ENCODE measurements at regions not wholly inside any gene's neighbourhood (a gene's known extent, or its start where the extent isn't known, plus 50 kb on each side); places are given as distances from the start of the nearest gene placed in this dataset.

DNA sequence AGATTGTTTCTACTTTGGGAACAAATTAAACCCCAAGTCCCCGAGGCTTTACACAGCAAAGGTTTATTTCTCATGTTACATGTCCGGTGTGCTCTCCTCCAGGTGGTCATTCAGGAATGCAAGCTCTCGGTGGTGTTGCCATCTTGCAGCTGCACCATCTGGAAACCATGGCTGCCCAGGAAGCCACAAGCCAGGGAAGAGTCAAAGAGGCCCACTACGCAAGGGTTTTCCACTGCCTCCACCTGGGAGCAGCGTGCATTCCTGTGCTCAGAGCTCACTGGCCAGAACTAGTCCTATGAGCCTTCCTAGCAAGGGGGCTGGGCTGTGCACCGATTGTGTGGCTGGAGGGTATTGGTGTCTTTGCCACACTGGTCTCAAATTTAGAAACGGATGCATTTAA, 128.8 kb upstream of the FOXF1 start:
- no peak for DNase-seq (ENCODE audit: low read depth in 2 of 2)

DNA sequence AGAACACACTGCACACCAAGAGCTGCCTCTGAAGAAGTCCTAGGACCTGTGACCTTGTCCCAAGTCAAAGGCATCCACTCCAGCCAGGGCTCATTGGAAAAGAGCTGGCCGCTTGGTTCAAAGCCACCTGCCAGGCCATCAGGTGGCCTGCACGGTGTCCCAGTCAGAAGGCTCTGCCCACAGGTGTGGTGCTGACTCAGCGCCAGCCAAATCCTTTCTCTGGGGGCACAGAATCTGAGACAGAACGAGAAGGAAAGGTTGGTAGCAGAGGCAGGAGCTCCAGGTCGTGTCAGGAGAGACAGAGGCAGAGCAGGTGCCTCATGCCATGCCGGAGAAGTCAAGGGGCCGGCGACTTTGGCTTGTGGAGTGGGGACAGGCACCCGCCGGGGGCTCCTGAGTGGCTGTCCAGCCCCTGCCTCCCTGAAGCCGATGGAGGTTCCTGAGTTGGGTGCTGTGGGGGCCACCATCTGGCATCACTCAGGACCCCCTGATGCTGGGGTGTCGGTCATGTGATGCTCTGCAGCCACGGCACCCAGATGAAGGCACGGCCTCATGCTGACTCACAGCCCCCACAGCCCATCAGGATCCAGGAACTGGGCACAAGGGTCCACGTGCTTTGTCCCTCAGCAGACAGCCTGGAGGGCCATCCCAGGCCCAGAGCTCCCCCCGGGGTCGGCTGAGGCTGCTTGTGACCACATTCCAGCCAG, 128.1 kb upstream of the FOXF1 start:
- no peak for DNase-seq (ENCODE audit: low read depth in 2 of 2)

DNA sequence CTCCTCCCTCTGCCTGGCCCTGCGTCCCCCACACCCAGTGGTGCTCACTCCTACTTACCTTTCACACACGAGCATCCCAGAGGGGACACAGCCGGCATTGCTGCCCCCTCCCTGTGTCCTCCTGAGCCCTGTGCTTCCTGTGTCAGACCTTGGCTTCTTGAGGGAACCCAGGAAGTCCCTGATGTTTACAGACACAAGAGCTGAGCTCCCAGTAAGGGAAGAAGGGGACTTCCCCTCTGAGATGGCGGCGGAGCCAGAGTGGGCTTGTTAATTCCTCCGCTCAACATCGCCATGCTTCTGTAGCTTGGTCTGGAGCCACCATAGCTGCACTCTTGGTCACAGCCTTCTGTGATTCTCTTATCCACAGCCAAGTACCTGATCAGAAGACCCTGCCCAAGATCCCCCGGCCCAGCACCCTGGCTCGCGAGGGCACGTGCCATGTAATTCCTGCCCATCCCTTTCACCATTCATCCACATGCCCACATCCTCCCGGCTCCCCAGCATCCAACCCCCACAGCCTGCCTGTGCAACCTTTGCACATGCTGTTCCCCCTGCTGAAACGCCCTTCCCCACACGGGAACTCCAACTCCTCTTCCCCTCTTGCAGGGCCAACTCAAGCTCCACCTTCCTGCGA, 127.4 kb upstream of the FOXF1 start:
- no peak for DNase-seq (ENCODE audit: low read depth in 2 of 2)

DNA sequence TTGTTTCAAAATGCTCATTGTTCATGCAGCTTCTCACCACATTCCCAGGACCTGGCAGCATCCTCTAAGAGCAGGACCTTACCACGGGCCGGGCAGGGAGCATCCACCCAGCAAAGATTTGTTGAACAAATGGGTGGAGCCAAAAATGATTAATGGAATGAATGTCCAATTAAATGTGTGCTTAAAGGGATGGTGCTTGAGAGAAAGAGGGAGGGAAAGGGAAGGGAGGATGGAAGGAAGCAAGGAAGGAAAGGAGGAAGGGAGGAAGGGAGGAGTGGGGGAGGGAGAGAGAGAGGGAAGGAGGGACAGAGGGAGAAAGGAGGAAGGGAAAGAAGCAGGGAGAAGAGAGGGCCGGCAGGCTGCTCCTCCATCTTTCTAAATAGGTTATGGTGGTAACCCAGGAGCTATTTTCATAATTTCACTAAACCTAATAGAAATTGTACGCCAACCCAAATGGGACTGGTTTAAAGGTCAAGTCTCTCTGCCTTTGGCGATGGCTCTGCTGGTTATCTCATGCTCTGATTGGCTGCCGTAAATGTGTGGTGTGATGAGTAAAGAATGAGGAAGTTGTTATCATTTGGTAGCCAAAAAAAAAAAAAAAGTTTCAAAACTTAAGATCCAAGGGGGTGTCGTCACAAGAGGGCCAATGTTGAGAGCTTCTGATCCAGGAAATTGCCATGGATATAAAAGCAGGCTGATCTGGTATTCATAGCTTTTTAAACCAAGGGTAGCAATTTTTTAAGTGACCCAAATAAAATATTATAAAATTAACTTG, 126.7 kb upstream of the FOXF1 start:
- DNase-seq (ENCODE audit: low read depth in 2 of 2) = no peak

DNA sequence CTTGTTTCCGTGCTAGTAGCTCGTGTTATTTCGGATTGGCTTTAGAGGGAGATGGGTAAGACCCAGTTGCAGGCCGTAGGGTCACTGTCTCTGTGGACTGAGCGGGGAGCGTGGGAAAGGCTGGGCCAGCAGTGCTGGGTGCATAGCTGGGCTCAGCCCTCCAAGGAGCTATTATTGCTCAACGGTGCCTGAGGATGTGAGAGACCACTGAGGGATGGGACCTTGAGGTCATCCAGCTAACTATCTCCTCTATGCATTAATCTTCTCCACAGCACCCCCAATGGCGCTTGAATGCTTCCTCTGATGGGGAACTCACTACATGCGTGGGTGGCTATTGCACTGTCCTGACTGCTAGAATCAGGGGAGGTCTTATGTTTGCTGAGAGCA, 126.1 kb upstream of the FOXF1 start:
- DNase-seq (ENCODE audit: low read depth in 2 of 2) = no peak

DNA sequence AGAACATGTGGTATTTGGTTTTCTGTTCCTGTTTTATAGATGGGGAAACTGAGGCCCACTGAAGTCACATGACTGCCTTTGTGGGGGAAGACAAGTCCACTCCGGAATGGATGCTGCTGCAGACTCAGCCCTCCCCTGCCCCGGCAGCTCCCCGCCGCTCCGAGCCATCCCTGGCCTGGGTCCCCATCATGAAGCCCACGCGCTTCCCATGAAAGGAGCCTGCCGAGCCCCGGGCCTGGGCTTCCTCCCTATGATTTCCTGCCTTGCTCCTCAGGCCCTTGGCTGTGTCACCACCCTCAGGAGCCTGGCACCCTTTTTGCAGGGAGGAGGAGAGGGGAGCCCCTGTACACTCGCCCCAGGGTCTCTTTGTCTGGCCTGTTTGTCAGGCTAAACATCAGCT, 125.3 kb upstream of the FOXF1 start:
- DNase-seq (ENCODE audit: low read depth in 2 of 2) = no peak

DNA sequence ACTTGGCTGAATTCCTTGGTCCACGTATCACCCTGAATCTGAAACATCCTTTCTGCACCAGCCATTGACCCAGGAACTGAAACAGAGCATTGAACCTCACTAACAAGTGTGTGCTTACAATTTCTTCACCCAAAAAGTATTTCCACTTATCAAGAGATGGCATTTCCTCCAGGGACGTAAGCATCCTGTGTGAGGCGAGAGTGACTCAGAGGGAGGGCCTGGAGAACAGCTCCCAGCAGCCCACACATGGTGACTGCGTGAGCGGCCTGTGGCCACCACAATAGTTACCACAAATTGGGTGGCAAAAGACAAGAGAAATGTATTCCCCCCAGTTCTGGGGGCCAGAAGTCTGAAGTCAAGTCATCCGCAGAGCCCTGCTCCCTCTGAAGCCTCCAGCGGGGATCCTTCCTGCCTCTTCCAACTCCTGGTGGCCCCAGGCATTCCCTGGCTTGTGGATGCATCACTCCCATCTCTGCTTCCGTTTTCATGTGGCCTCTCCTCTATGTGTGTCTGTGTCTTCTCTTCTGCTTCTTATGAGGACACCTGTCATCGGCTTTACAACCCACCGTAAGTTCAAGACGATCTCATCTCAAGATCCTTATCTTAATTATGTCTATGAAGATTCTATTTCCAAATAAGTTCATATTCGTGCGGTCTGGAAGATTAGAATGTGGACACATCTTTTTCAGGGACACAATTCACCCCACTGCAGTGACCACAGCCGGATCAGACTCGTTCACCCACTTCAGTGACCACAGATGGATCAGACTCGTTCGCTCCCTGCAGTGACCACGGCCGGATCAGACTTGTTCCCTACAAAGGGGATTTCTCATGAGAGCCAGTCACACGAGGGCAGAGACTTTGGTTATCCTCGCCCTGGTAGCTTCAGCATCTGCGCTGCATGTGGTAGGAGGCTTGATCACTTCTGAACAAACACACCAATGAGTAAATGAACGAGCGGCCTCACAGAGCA, 122.6 kb upstream of the FOXF1 start:
- peak in 1 of 2 donors; percentile 1 for DNase-seq (ENCODE audit: low read depth in 2 of 2)

DNA sequence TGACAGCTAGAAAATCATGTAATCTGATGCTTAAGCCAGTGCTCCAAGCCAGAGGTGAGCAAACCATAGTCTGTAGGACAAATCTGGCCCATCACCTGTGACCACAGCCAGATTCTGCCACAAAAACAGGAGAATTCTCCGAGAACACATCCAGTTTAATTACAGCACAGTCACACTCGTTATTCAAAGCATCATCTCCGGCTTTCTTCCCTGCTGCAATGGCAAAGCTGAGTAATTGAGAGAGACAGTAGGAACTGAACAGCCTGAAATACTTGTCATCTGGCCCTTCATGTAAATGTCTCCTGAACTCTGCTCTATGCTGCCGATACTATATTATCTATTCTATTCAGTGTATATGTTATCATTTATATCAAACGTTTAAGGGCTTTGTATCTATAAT, 121.4 kb upstream of the FOXF1 start:
- DNase-seq (ENCODE audit: low read depth in 2 of 2) = no peak

DNA sequence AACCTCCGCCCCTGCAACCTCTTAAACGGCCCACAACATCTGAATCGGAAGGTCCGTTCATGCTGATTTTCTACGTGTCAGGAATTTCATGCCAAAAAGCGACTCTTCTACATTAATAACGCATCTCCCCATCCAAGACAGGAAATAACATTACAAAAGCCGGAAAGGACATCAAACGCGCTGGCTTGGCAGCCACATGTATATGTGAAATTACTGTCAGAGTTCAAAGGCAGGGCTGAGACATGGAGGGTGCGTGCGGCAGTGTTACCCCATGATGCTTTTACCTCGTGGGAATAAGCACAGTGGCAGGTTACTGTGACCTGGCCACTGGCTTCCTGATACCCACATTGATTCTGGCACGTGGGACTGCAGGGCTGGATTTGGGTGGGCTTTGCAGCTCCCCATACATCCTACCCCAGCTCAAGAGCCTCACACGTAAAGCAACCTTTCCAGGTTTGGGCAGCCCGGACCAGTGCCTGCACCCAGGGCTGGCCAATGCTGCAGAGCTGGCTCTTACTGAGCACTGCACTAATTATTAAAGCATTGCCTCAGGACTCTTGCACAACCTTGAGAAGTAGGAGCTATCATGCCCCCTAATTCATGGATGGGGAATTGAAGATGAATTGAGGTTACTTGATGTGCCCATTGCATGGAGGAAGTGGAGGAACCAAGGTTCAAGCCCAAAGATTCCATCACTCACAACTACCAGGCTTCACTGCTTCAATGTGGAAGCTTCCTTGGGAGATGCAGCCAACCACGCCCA, 120.6 kb upstream of the FOXF1 start:
- DNase-seq (ENCODE audit: low read depth in 2 of 2) = no peak

DNA sequence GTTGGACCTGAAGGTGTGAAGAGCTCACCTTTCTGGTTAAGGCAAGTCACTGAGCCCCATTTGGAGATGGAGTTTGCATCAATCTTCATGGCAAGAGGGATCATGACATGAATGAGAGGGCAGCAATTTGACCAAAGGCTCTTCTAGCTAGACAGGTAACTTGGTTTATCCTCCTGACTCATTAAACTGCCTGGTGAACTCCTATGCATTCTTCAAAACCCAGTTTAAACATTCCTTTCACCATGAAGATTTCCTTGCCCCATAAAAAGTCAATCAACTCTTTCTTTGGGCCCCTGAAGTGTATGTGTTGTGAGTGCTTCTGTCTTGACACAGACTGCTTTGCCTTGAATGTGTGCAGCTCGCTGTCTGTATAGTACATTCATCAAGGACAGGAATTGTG, 120.0 kb upstream of the FOXF1 start:
- no peak for DNase-seq (ENCODE audit: low read depth in 2 of 2)

DNA sequence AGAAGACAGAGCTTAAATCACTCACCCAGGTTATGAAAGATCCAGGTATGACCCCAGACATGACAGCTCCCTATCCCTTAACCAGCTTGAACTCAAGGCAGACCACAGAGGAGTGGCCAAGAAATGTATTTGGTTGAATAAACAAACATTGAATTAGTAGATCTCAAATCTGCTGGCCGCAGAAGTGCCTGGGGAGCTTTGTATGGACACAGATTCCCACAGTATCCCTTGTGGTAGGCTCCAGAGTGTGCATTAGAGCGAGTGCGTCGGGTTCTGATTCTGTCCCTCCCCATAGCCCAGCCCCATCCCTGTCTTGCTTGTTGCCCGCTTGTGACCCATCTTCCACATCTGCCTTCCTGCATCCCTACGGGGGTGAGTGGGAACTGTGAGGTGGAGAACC, 118.8 kb upstream of the FOXF1 start:
- no peak for DNase-seq (ENCODE audit: low read depth in 2 of 2)

DNA sequence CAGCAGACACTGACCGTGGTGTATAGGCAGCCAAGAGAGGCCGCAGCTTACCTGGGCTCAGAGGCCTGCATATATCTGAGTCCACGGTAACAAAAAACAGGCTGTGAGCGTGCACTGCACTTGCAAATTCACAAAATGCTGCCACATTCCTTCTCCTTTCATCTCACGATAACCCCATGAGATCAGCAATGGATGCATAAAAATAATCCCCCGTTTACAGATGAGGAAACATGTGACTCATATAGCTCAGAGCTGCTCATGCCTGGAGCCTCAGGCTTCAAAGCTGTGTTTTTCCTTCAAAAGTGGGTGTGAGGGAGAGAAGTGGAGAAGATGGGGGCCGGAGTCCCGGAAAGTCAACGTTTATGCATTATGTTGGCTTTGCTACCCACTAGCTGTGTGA, 118.3 kb upstream of the FOXF1 start:
- no peak for DNase-seq (ENCODE audit: low read depth in 2 of 2)

DNA sequence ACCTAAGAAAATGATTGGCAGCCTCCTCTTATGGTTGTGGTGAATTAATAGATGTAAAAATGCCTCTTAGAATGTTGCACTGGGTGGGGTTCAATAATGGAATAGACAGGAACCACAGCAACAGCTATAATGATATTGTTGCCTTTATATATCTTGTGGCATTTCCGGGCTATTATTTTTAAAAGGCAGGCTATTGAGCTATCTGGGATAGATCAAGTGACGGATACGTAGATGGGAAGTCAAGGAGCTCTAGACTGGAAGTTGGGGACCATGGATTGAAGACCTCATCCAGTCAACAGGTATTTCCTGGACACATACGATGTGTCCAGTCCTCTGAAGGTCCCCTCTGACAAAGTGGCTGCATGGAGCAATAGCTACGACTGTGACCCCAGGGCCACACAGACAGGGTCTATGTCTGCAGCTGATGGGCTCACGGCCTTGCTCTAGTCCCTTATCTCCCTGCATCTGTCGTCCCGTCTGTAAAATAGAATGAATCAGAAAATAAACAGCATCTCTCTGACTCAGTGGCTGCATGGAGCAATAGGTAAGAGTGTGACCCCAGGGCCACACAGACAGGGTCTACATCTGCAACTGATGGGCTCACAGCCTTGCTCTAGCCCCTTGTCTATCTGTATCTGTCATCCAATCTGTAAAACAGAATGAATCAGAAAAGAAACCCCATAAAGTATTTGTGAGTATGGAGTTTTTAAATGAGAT, 117.7 kb upstream of the FOXF1 start:
- no peak for DNase-seq (ENCODE audit: low read depth in 2 of 2)

DNA sequence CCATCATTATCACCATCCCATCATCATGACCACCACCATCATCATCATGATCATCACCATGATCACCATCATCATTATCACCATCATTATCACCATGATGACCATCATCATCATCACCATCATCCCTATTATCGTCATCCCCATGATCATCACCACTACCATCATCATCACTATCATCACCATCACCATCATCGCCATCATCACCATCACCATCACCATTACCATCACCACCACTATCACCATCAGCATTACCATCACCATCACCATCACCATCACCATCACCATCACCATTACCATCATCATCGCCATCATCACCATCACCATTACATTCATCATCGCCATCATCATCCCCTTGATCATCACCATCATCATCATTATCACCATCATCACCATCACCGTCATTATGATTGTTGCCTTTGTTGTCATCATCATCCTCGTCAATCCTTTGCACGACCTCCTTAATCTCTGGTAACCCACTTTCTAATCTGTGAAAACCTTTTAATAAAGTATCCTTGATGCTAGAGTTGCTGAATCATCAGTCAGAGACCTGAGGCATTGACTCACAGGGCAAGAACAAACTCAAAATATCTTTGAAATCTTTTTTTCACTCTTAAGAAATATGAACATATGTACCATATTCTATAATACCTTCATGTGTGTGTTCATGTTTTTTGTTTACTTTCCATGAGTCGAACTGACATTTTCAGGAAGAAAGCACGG, 116.3 kb upstream of the FOXF1 start:
- DNase-seq (ENCODE audit: low read depth in 2 of 2) = no peak

DNA sequence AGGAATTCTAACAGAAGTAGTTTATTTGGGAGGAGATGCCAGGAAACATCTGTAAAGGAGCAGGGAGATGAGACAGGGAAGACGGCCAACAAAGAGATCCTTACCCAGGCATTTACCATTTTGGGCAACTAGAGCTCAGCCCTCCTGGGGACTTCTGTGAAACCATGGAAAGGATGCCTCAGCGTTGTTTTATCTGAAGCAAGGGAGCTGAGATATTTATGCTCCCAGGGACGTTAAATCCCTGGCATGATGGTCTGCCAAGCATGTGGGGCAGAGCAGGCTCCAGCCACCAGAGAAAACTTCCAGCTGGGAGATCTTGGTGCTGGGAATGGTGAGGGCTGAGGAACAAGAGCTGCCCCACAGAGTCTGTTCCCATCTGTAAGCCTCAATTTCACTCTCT, 114.8 kb upstream of the FOXF1 start:
- no peak for DNase-seq (ENCODE audit: low read depth in 2 of 2)

DNA sequence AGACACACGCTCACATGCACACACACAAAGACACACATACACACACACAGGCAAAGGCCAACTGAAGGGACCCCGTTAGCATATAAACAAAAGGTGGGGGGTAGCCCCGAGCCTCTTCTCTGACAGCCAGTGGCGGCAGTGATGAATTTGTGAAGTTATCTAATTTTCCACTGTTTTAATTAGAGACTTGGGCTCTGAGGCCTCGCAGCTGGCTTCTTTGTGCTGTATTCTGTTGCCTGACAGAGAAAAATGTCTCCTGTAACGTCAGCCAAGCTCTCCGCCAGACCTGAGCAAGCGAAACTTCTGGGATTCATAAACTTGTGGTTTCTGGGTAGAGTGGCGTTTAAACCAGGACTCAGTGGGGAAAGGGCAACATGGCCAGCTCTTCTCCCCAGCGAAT, 113.9 kb upstream of the FOXF1 start:
- no peak for DNase-seq (ENCODE audit: low read depth in 2 of 2)

DNA sequence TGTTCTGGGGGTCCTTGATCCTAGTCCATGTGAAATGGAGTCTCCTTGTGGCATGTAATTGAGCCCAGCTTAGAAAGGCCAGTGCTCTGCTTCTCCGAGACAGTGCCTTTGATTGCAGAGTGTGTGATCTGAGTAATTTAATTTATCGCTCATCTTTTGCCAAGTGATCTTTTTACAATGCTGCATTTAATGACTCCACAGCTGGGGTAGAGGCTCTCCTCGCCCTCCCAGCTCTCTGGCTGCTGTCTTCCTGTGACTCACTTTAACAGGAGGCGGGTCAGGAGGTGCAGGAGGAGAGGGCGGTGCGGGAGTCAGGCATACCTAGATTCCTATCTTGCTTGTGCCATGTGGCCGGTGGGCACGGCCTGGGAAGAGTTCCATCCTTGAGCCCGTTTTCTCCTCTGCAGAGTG, 113.4 kb upstream of the FOXF1 start:
- no peak for DNase-seq (ENCODE audit: low read depth in 2 of 2)

DNA sequence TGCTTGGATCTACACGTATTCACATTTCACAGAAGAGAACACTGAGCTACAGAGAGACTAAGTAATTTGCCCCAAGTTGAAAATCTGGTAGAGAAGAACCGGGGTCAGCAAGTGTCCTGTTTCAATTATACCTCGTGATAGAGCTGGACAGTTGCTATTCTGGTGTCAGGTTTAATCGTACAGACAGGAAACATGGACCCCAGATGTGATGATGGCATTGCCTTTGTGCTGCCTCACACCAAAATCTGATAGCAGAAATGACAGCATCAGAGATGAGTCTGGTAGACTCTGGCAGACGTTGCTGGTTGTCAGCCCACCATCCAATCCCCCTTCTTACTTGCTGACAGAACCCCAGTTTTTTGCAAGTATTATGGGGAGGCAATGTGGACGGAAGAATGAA, 112.1 kb upstream of the FOXF1 start:
- no peak for DNase-seq (ENCODE audit: low read depth in 2 of 2)

DNA sequence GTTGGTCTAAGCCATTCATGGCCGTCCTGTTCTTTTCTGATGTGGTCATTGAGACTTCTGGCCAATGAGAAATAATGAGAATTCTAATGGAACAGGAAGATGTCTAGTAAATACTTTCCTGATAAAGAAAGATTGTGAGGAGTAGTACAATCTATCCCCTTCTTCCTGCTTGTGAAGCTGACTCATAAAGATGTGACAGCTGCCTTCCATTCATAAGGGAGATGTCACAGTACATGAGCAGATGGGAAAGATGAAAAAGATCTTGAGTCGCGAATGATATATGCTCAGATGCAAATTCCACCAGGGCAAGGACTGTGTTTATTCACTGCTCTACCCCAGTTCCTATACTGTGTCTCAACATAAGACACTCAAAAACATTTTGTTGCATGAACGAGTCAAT, 111.7 kb upstream of the FOXF1 start:
- no peak for DNase-seq (ENCODE audit: low read depth in 2 of 2)

DNA sequence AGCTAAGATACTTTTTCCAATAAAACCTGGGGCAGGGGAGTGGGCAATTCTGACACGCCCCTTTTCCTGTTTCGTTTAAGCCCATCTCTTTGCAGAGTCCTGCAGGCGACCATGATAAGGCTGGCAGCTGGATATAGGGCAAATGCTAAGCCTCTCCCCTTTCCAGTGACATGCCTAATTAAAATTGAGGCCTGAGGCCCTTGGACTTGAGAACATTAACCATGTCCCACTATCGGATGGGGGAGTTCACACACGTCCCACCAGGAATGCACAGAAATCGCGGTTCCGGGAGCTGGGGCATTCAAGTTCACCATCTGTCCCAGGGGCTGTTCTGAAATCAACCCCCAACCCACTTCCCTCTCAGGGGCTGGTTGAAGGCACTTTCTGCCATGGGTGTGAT, 109.2 kb upstream of the FOXF1 start:
- no peak for DNase-seq (ENCODE audit: low read depth in 2 of 2)

All from stimulated activated CD8-positive, alpha-beta memory T cell treated with anti-CD3 and anti-CD28 coated beads, Interleukin-15, amount 100 ng/mL, for 48 hours (primary cell).